Mesothelial cell of epicardium (in vitro differentiated cells): ENCODE measurements at regions not wholly inside any gene's neighbourhood (a gene's known extent, or its start where the extent isn't known, plus 50 kb on each side); places are given as distances from the start of the nearest gene placed in this dataset.
"Not testable (repeated sequence)": the region's sequence is repeated elsewhere in the genome, so short reads cannot be mapped to it uniquely, and the experiment has no call there.

Experiments used
- DNase-seq, 2 experiments: peaks; one replicate each; pipeline ENCODE4 v3.0.0; 2021; ENCODE audit warnings: low spot score in 2 of 2; ENCODE audit not compliant: unreplicated experiment in 2 of 2
- H3K27ac Mint-ChIP-seq: 2 replicates; pipeline ENCODE4 v1.8.0; 2021; ENCODE audit warnings: mixed read lengths
- H3K27me3 Mint-ChIP-seq: 2 replicates; pipeline ENCODE4 v1.8.0; 2021; ENCODE audit warnings: low read depth, mixed read lengths
- H3K36me3 Mint-ChIP-seq: 2 replicates; pipeline ENCODE4 v1.8.0; 2021; ENCODE audit warnings: mixed read lengths
- H3K4me1 Mint-ChIP-seq: 2 replicates; pipeline ENCODE4 v1.8.0; 2021; ENCODE audit warnings: mixed read lengths
- H3K4me3 Mint-ChIP-seq: 2 replicates; pipeline ENCODE4 v1.8.0; 2021; ENCODE audit warnings: mild to moderate bottlenecking, moderate library complexity, mixed read lengths
- H3K9me3 Mint-ChIP-seq: 2 replicates; pipeline ENCODE4 v1.8.0; 2021; ENCODE audit warnings: mixed read lengths
- CTCF ChIP-seq: fragments of 200-600 bp; sonication (generic); IDR thresholded peaks from one replicate; pipeline ENCODE4 v1.5.0; 2021; ENCODE audit warnings: antibody characterized with exemption; ENCODE audit not compliant: unreplicated experiment

- Mint-ChIP-seq H3K9me3 (peaks cover 35% of the 10 kb centered on the region), H3K36me3 (peaks cover 12% of the 10 kb centered on the region), H3K27ac (no peak overlapping the region), H3K27me3 (no peaks in the 10 kb centered on the region), H3K4me1 (peaks cover 9% of the 10 kb centered on the region), H3K4me3 (no peak overlapping the region)
- TF ChIP-seq CTCF, result no peak
- DNase-seq, result no peak
Measured at GRCh38 chr10:90075995-90076394, 374.6 kb downstream of the KIF20B start.

GRCh38 chr10:90079819-90080218 lies 378.4 kb downstream of the KIF20B start:
- no peaks in the 10 kb centered on the region for H3K36me3 Mint-ChIP-seq
- DNase-seq, result no peak
- no peak overlapping the region for H3K4me3 Mint-ChIP-seq
- peaks cover 9% of the 10 kb centered on the region for H3K4me1 Mint-ChIP-seq
- TF ChIP-seq CTCF, result no peak
- H3K27ac Mint-ChIP-seq, result no peak overlapping the region
- no peaks in the 10 kb centered on the region for H3K27me3 Mint-ChIP-seq
- H3K9me3 Mint-ChIP-seq, result peaks cover 4% of the 10 kb centered on the region

GRCh38 chr10:90086606-90087190 lies 385.3 kb downstream of the KIF20B start:
- not testable (repeated sequence) for DNase-seq, H3K27me3 Mint-ChIP-seq, H3K4me3 Mint-ChIP-seq, H3K27ac Mint-ChIP-seq, H3K9me3 Mint-ChIP-seq, H3K36me3 Mint-ChIP-seq, H3K4me1 Mint-ChIP-seq

GRCh38 chr10:90087197-90088023 lies 386.0 kb downstream of the KIF20B start:
- Mint-ChIP-seq H3K36me3 (no peaks in the 10 kb centered on the region), H3K4me3 (no peak overlapping the region), H3K4me1 (no peaks in the 10 kb centered on the region), H3K27me3 (no peaks in the 10 kb centered on the region), H3K27ac (no peak overlapping the region), H3K9me3 (peaks cover 4% of the 10 kb centered on the region)
- no peak for TF ChIP-seq CTCF
- no peak for DNase-seq

DNA sequence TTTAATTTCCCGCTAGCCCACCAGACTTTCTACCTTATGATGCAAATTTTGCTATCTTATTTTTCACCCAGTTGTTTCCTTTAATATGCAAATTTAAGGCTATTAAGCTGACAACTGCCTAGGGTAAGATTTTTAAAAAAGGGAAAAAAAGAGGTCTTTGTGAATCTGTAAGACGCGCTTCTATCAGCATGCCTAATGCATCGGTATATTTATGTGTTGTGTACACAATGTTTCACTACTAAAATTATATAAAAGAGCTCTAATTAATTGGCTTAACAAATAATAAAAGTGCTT lies 386.6 kb downstream of the KIF20B start:
- Mint-ChIP-seq H3K36me3 (no peaks in the 10 kb centered on the region), H3K27me3 (no peaks in the 10 kb centered on the region), H3K9me3 (peaks cover 4% of the 10 kb centered on the region), H3K4me3 (no peak overlapping the region), H3K27ac (no peak overlapping the region), H3K4me1 (no peaks in the 10 kb centered on the region)
- DNase-seq, result no peak
- TF ChIP-seq CTCF, result no peak

- TF ChIP-seq CTCF, result no peak
- Mint-ChIP-seq H3K4me1 (peaks cover 4% of the 10 kb centered on the region), H3K4me3 (no peak overlapping the region), H3K27me3 (no peaks in the 10 kb centered on the region), H3K9me3 (peaks cover 4% of the 10 kb centered on the region), H3K36me3 (no peaks in the 10 kb centered on the region), H3K27ac (no peak overlapping the region)
- no peak for DNase-seq
Measured at GRCh38 chr10:90089719-90090118, 388.3 kb downstream of the KIF20B start.
